Stimulated activated naive CD8-positive, alpha-beta T cell treated with anti-CD3 and anti-CD28 coated beads, Interleukin-15, Interleukin-2, amounts not matched to agents 100 ng/mL and 50 ng/mL, for 24 hours (primary cell): ENCODE measurements at regions not wholly inside any gene's neighbourhood (a gene's known extent, or its start where the extent isn't known, plus 50 kb on each side); places are given as distances from the start of the nearest gene placed in this dataset.
"Not testable (repeated sequence)": the region's sequence is repeated elsewhere in the genome, so short reads cannot be mapped to it uniquely, and the experiment has no call there.

Experiments
- H3K27ac Mint-ChIP-seq: one replicate; pipeline ENCODE4 v1.8.0; 2021; ENCODE audit warnings: mild to moderate bottlenecking, mixed read lengths
- H3K27me3 Mint-ChIP-seq: one replicate; pipeline ENCODE4 v1.8.0; 2021; ENCODE audit warnings: mixed read lengths
- H3K36me3 Mint-ChIP-seq: one replicate; pipeline ENCODE4 v1.8.0; 2021; ENCODE audit warnings: low read depth, mixed read lengths
- H3K4me1 Mint-ChIP-seq: one replicate; pipeline ENCODE4 v1.8.0; 2021; ENCODE audit warnings: low read depth, mixed read lengths
- H3K4me3 Mint-ChIP-seq: one replicate; pipeline ENCODE4 v1.8.0; 2021; ENCODE audit warnings: mild to moderate bottlenecking, mixed read lengths
- H3K9me3 Mint-ChIP-seq: one replicate; pipeline ENCODE4 v1.8.0; 2021; ENCODE audit warnings: mixed read lengths

GRCh38 chr20:29031262-29031982 is 2226.0 kb upstream of the DEFB115 start:
- H3K27ac Mint-ChIP-seq, H3K27me3 Mint-ChIP-seq, H3K4me1 Mint-ChIP-seq, H3K36me3 Mint-ChIP-seq, H3K4me3 Mint-ChIP-seq: not testable (repeated sequence)
- peaks cover 27% of the 10 kb centered on the region for H3K9me3 Mint-ChIP-seq

- not testable (repeated sequence) for H3K4me3 Mint-ChIP-seq, H3K36me3 Mint-ChIP-seq, H3K27ac Mint-ChIP-seq, H3K4me1 Mint-ChIP-seq, H3K9me3 Mint-ChIP-seq, H3K27me3 Mint-ChIP-seq
These were observed 2213.2 kb upstream of the DEFB115 start for GRCh38 chr20:29044239-29044638.

- not testable (repeated sequence) for H3K27ac Mint-ChIP-seq
These were observed 2207.4 kb upstream of the DEFB115 start for GRCh38 chr20:29050008-29050606.

GRCh38 chr20:29057866-29058484 is 2199.5 kb upstream of the DEFB115 start:
- not testable (repeated sequence) for H3K27ac Mint-ChIP-seq, H3K4me1 Mint-ChIP-seq, H3K36me3 Mint-ChIP-seq, H3K4me3 Mint-ChIP-seq, H3K27me3 Mint-ChIP-seq
- peaks cover 13% of the 10 kb centered on the region for H3K9me3 Mint-ChIP-seq

More at GRCh38 chr20:29050008-29050606, 2207.4 kb upstream of the DEFB115 start:
- not testable (repeated sequence) for H3K36me3 Mint-ChIP-seq, H3K4me3 Mint-ChIP-seq, H3K4me1 Mint-ChIP-seq, H3K27me3 Mint-ChIP-seq, H3K9me3 Mint-ChIP-seq

- not testable (repeated sequence) for H3K4me1 Mint-ChIP-seq, H3K27me3 Mint-ChIP-seq, H3K27ac Mint-ChIP-seq, H3K4me3 Mint-ChIP-seq, H3K36me3 Mint-ChIP-seq
- H3K9me3 Mint-ChIP-seq: peaks cover 32% of the 10 kb centered on the region
These were observed 2195.0 kb upstream of the DEFB115 start for GRCh38 chr20:29062451-29062850.

- peaks cover 32% of the 10 kb centered on the region for H3K9me3 Mint-ChIP-seq
- not testable (repeated sequence) for H3K36me3 Mint-ChIP-seq, H3K27ac Mint-ChIP-seq, H3K4me1 Mint-ChIP-seq, H3K27me3 Mint-ChIP-seq, H3K4me3 Mint-ChIP-seq
These were observed 2191.1 kb upstream of the DEFB115 start for GRCh38 chr20:29066341-29066740.

GRCh38 chr20:29073640-29074039 is 2183.8 kb upstream of the DEFB115 start:
- not testable (repeated sequence) for H3K4me3 Mint-ChIP-seq, H3K36me3 Mint-ChIP-seq, H3K27ac Mint-ChIP-seq, H3K4me1 Mint-ChIP-seq, H3K27me3 Mint-ChIP-seq
- H3K9me3 Mint-ChIP-seq: peaks cover 26% of the 10 kb centered on the region

GRCh38 chr20:29079769-29080690 is 2177.4 kb upstream of the DEFB115 start:
- H3K4me1 Mint-ChIP-seq: no peaks in the 10 kb centered on the region
- H3K4me3 Mint-ChIP-seq: peak overlapping the region; percentile 28
- peaks cover 43% of the 10 kb centered on the region for H3K9me3 Mint-ChIP-seq
- H3K27ac Mint-ChIP-seq: no peak overlapping the region
- H3K27me3 Mint-ChIP-seq: no peaks in the 10 kb centered on the region
- H3K36me3 Mint-ChIP-seq: no peaks in the 10 kb centered on the region

GRCh38 chr20:29081712-29082111 is 2175.8 kb upstream of the DEFB115 start:
- H3K4me1 Mint-ChIP-seq, H3K27ac Mint-ChIP-seq, H3K36me3 Mint-ChIP-seq, H3K4me3 Mint-ChIP-seq, H3K27me3 Mint-ChIP-seq: not testable (repeated sequence)
- peaks cover 41% of the 10 kb centered on the region for H3K9me3 Mint-ChIP-seq

- Mint-ChIP-seq H3K36me3 (no peaks in the 10 kb centered on the region), H3K4me3 (no peak overlapping the region), H3K4me1 (no peaks in the 10 kb centered on the region), H3K9me3 (peaks cover 37% of the 10 kb centered on the region), H3K27ac (no peak overlapping the region), H3K27me3 (no peaks in the 10 kb centered on the region)
These were observed 2171.8 kb upstream of the DEFB115 start for GRCh38 chr20:29085625-29086024.

- H3K27ac Mint-ChIP-seq, H3K36me3 Mint-ChIP-seq, H3K4me3 Mint-ChIP-seq, H3K4me1 Mint-ChIP-seq, H3K27me3 Mint-ChIP-seq: not testable (repeated sequence)
- peaks cover 39% of the 10 kb centered on the region for H3K9me3 Mint-ChIP-seq
These were observed 2171.2 kb upstream of the DEFB115 start for GRCh38 chr20:29086145-29086718.

- Mint-ChIP-seq H3K4me3 (no peak overlapping the region), H3K4me1 (no peaks in the 10 kb centered on the region), H3K27ac (no peak overlapping the region), H3K36me3 (no peaks in the 10 kb centered on the region), H3K27me3 (no peaks in the 10 kb centered on the region), H3K9me3 (peaks cover 35% of the 10 kb centered on the region)
These were observed 2170.5 kb upstream of the DEFB115 start for GRCh38 chr20:29086938-29087337.

- H3K36me3 Mint-ChIP-seq, H3K4me3 Mint-ChIP-seq, H3K27ac Mint-ChIP-seq, H3K4me1 Mint-ChIP-seq, H3K27me3 Mint-ChIP-seq: not testable (repeated sequence)
- H3K9me3 Mint-ChIP-seq: peaks cover 32% of the 10 kb centered on the region
These were observed 2169.6 kb upstream of the DEFB115 start for GRCh38 chr20:29087887-29088286.

- not testable (repeated sequence) for H3K4me3 Mint-ChIP-seq, H3K27ac Mint-ChIP-seq, H3K27me3 Mint-ChIP-seq, H3K36me3 Mint-ChIP-seq, H3K4me1 Mint-ChIP-seq
- peaks cover 32% of the 10 kb centered on the region for H3K9me3 Mint-ChIP-seq
These were observed 2169.0 kb upstream of the DEFB115 start for GRCh38 chr20:29088472-29088871.

GRCh38 chr20:29089409-29089808 is 2168.1 kb upstream of the DEFB115 start:
- H3K27ac Mint-ChIP-seq, H3K36me3 Mint-ChIP-seq, H3K4me3 Mint-ChIP-seq, H3K27me3 Mint-ChIP-seq, H3K4me1 Mint-ChIP-seq: not testable (repeated sequence)
- peaks cover 27% of the 10 kb centered on the region for H3K9me3 Mint-ChIP-seq
